Stimulated activated effector memory CD8-positive, alpha-beta T cell treated with anti-CD3 and anti-CD28 coated beads, Interleukin-12 subunit alpha, Interleukin-12 subunit beta, amount 100 ng/mL, for 72 hours (primary cell): ENCODE measurements at regions not wholly inside any gene's neighbourhood (a gene's known extent, or its start where the extent isn't known, plus 50 kb on each side); places are given as distances from the start of the nearest gene placed in this dataset.
A peak's percentile ranks its signal among the peaks of the same experiment; 100 is the strongest.

Experiments
- ATAC-seq: fragments of 150-1000 bp; cut with Tn5 transposase; 2 replicates; pipeline ENCODE4 v1.10.0; 2021
- DNase-seq, 2 donors: peaks; one replicate each; pipeline ENCODE4 v3.0.0; 2021 to 2022; ENCODE audit warnings: low spot score in 2 of 2
- H3K27ac Mint-ChIP-seq: one replicate; pipeline ENCODE4 v1.8.0; 2022; ENCODE audit warnings: mild to moderate bottlenecking, mixed read lengths
- H3K36me3 Mint-ChIP-seq: one replicate; pipeline ENCODE4 v1.8.0; 2022; ENCODE audit warnings: mild to moderate bottlenecking, mixed read lengths
- H3K4me1 Mint-ChIP-seq: one replicate; pipeline ENCODE4 v1.8.0; 2022; ENCODE audit warnings: mixed read lengths
- H3K4me3 Mint-ChIP-seq: one replicate; pipeline ENCODE4 v1.8.0; 2022; ENCODE audit warnings: mild to moderate bottlenecking, mixed read lengths
- H3K9me3 Mint-ChIP-seq: one replicate; pipeline ENCODE4 v1.8.0; 2022; ENCODE audit warnings: mixed read lengths

DNA sequence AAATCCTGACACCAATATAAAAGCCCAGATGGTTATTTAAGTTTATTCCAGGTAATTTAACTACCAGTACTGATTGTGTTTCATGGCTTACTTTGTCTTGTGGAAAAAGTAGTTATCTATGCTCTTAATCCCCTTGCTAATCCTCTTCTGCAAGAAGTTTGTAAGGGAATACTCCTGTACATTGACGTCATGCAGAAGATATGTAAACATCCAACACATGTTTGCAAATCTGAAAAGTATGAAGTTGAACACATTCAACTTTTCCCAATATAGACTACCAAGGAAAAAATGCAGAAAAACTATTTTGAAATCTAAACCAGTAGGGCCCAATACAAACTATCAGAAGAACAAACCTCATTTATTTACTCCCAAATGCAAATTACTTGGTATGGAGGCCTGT is 56.3 kb upstream of the ELL2 start:
- ATAC-seq (no peak), DNase-seq (no peak)
- Mint-ChIP-seq H3K36me3 (no peaks in the 10 kb centered on the region), H3K4me3 (no peak overlapping the region), H3K27ac (no peak overlapping the region), H3K4me1 (no peaks in the 10 kb centered on the region), H3K9me3 (peaks cover 3% of the 10 kb centered on the region)

DNA sequence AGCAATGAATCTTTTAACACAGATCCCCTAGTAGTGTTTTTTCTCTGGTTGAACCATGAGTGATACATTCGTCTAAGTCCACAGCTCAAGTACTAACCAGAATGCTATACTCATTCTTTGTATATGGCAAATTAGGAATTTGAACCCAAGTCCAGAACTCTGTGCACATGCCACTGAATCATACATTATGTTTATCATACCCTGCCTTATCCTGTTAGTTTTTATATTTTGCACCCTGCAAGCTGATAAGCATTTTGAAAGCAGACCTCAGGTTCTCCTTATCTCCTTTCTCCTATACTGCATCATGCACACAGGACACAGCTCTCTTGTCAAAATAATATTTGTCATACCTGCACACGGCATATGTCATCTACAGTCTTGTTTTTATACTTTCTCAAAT is 54.6 kb upstream of the ELL2 start:
- no peak overlapping the region for H3K4me3 Mint-ChIP-seq
- no peak overlapping the region for H3K27ac Mint-ChIP-seq
- H3K4me1 Mint-ChIP-seq: no peaks in the 10 kb centered on the region
- DNase-seq: no peak
- ATAC-seq: no peak
- H3K9me3 Mint-ChIP-seq: peaks cover 3% of the 10 kb centered on the region
- H3K36me3 Mint-ChIP-seq: no peaks in the 10 kb centered on the region

DNA sequence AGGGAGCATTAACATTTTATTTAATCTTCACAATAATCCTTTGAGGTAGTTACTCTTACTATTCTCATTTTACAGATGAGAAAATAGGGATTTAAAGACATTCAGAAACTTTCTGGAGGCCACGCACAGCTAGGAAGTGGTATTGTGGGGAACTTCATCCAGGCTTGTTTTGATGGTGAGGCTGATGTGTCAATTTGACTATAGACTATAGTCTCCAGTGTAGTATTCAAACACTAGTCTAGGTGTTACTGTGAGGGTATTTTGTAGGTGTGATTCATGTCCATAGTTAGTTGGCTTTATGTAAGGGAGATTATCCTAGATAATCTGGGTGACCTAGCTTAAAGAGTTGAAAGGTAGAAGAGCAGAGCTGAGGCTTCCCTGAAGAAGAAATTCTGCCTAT is 54.1 kb upstream of the ELL2 start:
- Mint-ChIP-seq H3K27ac (no peak overlapping the region), H3K4me3 (no peak overlapping the region), H3K4me1 (no peaks in the 10 kb centered on the region), H3K36me3 (no peaks in the 10 kb centered on the region), H3K9me3 (peaks cover 3% of the 10 kb centered on the region)
- no peak for DNase-seq
- peak; percentile 65 for ATAC-seq

DNA sequence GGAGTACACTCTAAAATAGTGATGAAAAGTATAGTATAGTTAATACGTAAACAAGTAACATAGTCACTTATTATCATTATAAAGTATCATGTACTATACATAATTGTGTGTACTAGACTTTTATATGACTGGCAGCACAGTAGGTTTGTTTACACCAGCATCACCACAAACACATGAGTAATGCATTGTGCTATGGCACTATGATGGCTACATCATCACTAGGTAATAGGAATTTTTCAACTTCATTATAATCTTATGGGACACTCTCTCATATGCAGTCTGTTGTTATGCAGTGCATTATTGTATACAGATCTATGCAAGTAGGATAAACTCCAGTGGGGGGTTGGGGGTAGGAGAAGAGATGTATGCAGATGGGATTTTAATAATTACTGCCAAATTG is 52.7 kb upstream of the ELL2 start:
- DNase-seq (no peak), ATAC-seq (no peak)
- no peaks in the 10 kb centered on the region for H3K36me3 Mint-ChIP-seq
- H3K4me3 Mint-ChIP-seq: no peak overlapping the region
- H3K4me1 Mint-ChIP-seq: no peaks in the 10 kb centered on the region
- H3K27ac Mint-ChIP-seq: no peak overlapping the region
- peaks cover 3% of the 10 kb centered on the region for H3K9me3 Mint-ChIP-seq

DNA sequence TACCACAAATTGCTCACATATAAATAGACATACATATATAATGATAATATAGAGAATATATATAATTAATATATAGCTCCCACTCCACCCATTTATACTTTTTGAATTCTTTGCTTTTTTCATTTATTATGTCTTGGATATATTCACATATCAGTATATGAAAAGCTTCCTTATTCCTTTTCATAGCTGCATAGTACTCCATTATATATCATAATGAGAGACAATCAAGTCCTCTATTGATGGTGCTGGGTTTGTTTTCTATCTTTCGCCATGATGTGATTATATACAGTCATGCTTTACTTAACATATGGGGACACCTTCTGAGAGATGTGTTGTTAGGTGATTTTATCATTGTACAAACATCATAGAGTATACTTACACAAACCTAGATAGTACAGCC is 51.6 kb upstream of the ELL2 start:
- no peaks in the 10 kb centered on the region for H3K36me3 Mint-ChIP-seq
- H3K27ac Mint-ChIP-seq: no peak overlapping the region
- peaks cover 3% of the 10 kb centered on the region for H3K9me3 Mint-ChIP-seq
- H3K4me3 Mint-ChIP-seq: no peak overlapping the region
- H3K4me1 Mint-ChIP-seq: no peaks in the 10 kb centered on the region
- ATAC-seq: no peak
- no peak for DNase-seq

DNA sequence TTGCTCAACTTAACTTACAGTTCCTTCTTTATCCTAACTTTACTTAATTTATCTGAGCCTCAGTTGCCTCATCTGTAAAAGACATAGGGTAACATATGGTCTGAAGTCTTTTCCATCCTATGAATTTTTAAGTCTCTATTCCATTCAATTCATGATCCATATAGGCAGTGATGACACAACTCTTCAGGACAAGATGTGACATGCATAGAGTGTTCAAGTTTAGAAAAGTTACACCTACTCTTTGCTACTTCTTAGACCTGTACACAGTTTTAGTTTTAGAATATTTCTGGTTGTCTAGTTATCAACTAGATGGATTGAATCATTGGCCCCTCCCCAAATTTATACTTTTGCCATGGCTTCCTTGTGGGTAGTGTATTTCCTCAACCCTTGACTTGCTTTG is 50.7 kb upstream of the ELL2 start:
- Mint-ChIP-seq H3K4me3 (no peak overlapping the region), H3K4me1 (no peaks in the 10 kb centered on the region), H3K36me3 (no peaks in the 10 kb centered on the region), H3K27ac (no peak overlapping the region), H3K9me3 (peaks cover 3% of the 10 kb centered on the region)
- DNase-seq (no peak), ATAC-seq (no peak)
